Loucy (cell line): ENCODE measurements at regions not wholly inside any gene's neighbourhood (a gene's known extent, or its start where the extent isn't known, plus 50 kb on each side); places are given as distances from the start of the nearest gene placed in this dataset.

Experiments
- H2AFZ ChIP-seq: fragments of 200-600 bp; sonication (generic); 2 replicates; pipeline ENCODE4 v1.6.0; 2016; ENCODE audit warnings: antibody characterized with exemption, mild to moderate bottlenecking, low read length, moderate library complexity
- H3F3A ChIP-seq: fragments of 200-600 bp; 2 replicates; pipeline ENCODE4 v1.6.0; 2016; ENCODE audit warnings: antibody characterized with exemption, low read depth, mild to moderate bottlenecking
- H3K27me3 ChIP-seq: fragments of 200-600 bp; sonication (generic); 2 replicates; pipeline ENCODE4 v1.6.1; 2014; ENCODE audit warnings: low read length, mild to moderate bottlenecking; ENCODE audit not compliant: insufficient read depth, poor library complexity, severe bottlenecking
- H3K36me3 ChIP-seq: fragments of 200-600 bp; sonication (generic); 2 replicates; pipeline ENCODE4 v1.6.1; 2016; ENCODE audit warnings: low read length; ENCODE audit not compliant: insufficient read depth
- H3K4me1 ChIP-seq: fragments of 200-600 bp; sonication (generic); 2 replicates; pipeline ENCODE4 v1.5.1; 2014; ENCODE audit warnings: low read length, mild to moderate bottlenecking; ENCODE audit not compliant: insufficient read depth, poor library complexity, severe bottlenecking
- H3K4me2 ChIP-seq: fragments of 200-600 bp; sonication (generic); 2 replicates; pipeline ENCODE4 v1.6.0; 2014; ENCODE audit warnings: antibody characterized with exemption, low read length, low read depth, mild to moderate bottlenecking; ENCODE audit not compliant: poor library complexity, severe bottlenecking
- H3K4me3 ChIP-seq: fragments of 200-600 bp; sonication (generic); 2 replicates; pipeline ENCODE4 v1.5.1; 2014; ENCODE audit warnings: low read length, mild to moderate bottlenecking, mixed read lengths; ENCODE audit not compliant: poor library complexity, severe bottlenecking
- H3K79me2 ChIP-seq: fragments of 200-600 bp; sonication (generic); 2 replicates; pipeline ENCODE4 v1.6.1; 2014; ENCODE audit warnings: low read length; ENCODE audit not compliant: insufficient read depth
- H3K9ac ChIP-seq: fragments of 200-600 bp; sonication (generic); 2 replicates; pipeline ENCODE4 v1.6.0; 2014; ENCODE audit warnings: mild to moderate bottlenecking, low read depth, low read length, moderate library complexity; ENCODE audit not compliant: poor library complexity, severe bottlenecking
- H3K9me2 ChIP-seq: fragments of 200-600 bp; sonication (generic); replicated peaks from 2 replicates; pipeline ENCODE4 v1.6.1; 2016; ENCODE audit warnings: low read depth, low read length, mixed read lengths
- H3K9me3 ChIP-seq: fragments of 200-600 bp; sonication (generic); 2 replicates; pipeline ENCODE4 v1.6.1; 2014; ENCODE audit warnings: mild to moderate bottlenecking, antibody characterized with exemption, low read length, low read depth; ENCODE audit not compliant: insufficient read depth
- H4K20me1 ChIP-seq: fragments of 200-600 bp; sonication (generic); 2 replicates; pipeline ENCODE4 v1.6.0; 2014; ENCODE audit warnings: antibody characterized with exemption, low read length, mild to moderate bottlenecking; ENCODE audit not compliant: insufficient read depth, poor library complexity, severe bottlenecking
- EZH2phosphoT487 ChIP-seq: fragments of 200-600 bp; IDR thresholded peaks from 2 replicates; pipeline ENCODE4 v1.6.1; 2018; ENCODE audit warnings: antibody characterized with exemption, mild to moderate bottlenecking, moderate library complexity, borderline replicate concordance
- TF ChIP-seq, protein P1 (sequence below): fragments of 200-600 bp; sonication (generic); conservative IDR thresholded peaks from 2 replicates; pipeline ENCODE4 v1.5.1; 2014; ENCODE audit warnings: mild to moderate bottlenecking, antibody characterized with exemption, low read length

DNA sequence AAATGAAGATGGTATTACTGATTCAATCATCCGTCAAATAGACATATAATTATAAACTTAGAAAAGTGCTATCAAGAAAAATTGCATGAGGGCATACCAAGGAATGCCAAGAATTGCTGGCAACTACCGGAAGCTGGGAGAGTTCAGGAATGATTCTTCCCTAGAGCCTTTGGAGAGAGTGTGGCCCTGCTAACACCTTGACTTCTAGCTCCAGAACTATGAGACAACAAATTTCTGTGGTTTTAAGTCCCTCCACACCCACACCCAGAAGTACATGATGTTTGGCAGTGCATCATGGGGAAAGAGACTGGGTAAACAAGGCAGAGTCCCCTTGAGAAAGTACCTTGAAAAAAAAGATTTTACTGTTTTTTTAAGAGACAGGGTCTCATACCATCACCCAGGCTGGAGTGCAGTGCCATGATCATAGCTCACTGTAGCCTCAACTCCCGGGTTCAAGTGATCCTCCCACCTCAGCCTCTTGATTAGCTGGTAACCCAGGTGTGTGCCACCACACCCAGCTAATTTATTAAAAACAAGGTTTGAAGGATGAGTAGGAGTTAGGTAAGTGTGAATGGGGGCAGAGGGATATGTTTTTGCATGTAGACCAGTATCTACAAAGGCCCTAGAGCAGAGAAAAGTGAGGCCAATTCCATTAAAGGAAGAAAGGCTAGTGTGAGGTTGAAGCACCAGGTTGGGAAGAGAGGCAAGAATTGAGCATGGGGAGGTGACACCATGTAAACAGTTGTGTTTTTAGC is 53.1 kb downstream of the GSX2 start:
- Histone ChIP-seq H3K36me3 (no peaks in the 10 kb centered on the region), H3K9me3 (no peaks in the 10 kb centered on the region), H3K4me2 (no peak overlapping the region), H3K27me3 (no peaks in the 10 kb centered on the region), H4K20me1 (no peaks in the 10 kb centered on the region), H3K9me2 (no peaks in the 10 kb centered on the region), H3K4me1 (no peaks in the 10 kb centered on the region), H3K4me3 (no peak overlapping the region), H3K79me2 (no peaks in the 10 kb centered on the region), H3K9ac (no peak overlapping the region), H2AFZ (no peak overlapping the region), H3F3A (no peaks in the 10 kb centered on the region)
- no peak for TF ChIP-seq EZH2phosphoT487

DNA sequence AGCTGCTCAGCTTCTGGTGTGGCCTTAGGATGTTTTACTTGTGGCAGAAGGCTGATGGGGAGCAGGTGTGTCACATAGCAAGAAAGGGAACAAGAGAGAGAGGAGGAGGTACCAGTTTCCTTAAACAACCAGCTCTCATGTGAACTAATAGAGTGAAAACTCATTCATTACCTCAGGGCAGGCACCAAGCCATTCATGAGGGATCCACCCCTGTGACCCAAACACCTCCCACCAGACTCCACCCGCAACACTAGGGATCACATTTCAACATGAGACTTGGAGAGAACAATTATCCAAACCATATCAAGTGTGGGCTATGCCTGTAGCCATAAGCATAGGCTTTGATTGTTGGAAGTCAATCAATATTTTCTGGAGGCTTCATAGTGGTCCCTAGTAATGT is 56.0 kb downstream of the GSX2 start:
- H3K79me2 ChIP-seq, result no peaks in the 10 kb centered on the region
- H3K4me1 ChIP-seq, result no peaks in the 10 kb centered on the region
- H3K9ac ChIP-seq, result no peak overlapping the region
- no peak overlapping the region for H2AFZ ChIP-seq
- H3K9me3 ChIP-seq, result no peaks in the 10 kb centered on the region
- no peaks in the 10 kb centered on the region for H3K9me2 ChIP-seq
- H3K4me2 ChIP-seq, result no peak overlapping the region
- H3F3A ChIP-seq, result no peaks in the 10 kb centered on the region
- no peaks in the 10 kb centered on the region for H4K20me1 ChIP-seq
- TF ChIP-seq, protein P1, sequence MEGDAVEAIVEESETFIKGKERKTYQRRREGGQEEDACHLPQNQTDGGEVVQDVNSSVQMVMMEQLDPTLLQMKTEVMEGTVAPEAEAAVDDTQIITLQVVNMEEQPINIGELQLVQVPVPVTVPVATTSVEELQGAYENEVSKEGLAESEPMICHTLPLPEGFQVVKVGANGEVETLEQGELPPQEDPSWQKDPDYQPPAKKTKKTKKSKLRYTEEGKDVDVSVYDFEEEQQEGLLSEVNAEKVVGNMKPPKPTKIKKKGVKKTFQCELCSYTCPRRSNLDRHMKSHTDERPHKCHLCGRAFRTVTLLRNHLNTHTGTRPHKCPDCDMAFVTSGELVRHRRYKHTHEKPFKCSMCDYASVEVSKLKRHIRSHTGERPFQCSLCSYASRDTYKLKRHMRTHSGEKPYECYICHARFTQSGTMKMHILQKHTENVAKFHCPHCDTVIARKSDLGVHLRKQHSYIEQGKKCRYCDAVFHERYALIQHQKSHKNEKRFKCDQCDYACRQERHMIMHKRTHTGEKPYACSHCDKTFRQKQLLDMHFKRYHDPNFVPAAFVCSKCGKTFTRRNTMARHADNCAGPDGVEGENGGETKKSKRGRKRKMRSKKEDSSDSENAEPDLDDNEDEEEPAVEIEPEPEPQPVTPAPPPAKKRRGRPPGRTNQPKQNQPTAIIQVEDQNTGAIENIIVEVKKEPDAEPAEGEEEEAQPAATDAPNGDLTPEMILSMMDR, result no peak
- TF ChIP-seq EZH2phosphoT487, result no peak
- no peak overlapping the region for H3K4me3 ChIP-seq
- no peaks in the 10 kb centered on the region for H3K36me3 ChIP-seq
- no peaks in the 10 kb centered on the region for H3K27me3 ChIP-seq

- TF ChIP-seq EZH2phosphoT487, result no peak
- TF ChIP-seq, protein P1, result no peak
- H4K20me1 ChIP-seq, result no peaks in the 10 kb centered on the region
- no peaks in the 10 kb centered on the region for H3K36me3 ChIP-seq
- no peaks in the 10 kb centered on the region for H3K9me2 ChIP-seq
- H3F3A ChIP-seq, result no peaks in the 10 kb centered on the region
- no peak overlapping the region for H3K4me2 ChIP-seq
- no peaks in the 10 kb centered on the region for H3K4me1 ChIP-seq
- H3K9ac ChIP-seq, result no peak overlapping the region
- H2AFZ ChIP-seq, result no peak overlapping the region
- H3K9me3 ChIP-seq, result no peaks in the 10 kb centered on the region
- H3K4me3 ChIP-seq, result no peak overlapping the region
- no peaks in the 10 kb centered on the region for H3K79me2 ChIP-seq
- no peaks in the 10 kb centered on the region for H3K27me3 ChIP-seq
These were observed 57.6 kb downstream of the GSX2 start for GRCh38 chr4:54157606-54158005.

DNA sequence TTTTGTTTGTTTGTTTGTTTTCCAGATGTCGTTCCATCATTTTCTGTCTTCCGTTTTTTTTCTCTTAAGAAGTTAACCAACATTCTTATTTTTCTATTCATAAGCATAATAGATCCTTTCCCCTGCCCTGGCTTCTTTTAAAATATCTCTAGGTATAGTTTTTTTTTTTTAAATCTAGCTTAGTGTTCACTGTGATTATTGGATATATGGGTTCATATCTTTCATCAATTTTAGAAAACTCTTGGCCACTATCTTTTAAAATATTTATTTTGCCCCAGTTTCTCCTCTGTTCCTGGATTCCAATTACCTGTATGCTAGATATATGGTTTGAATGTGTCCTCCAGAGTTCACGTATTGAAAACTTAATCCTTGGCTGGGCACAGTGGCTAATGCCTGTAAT is 59.6 kb downstream of the GSX2 start:
- Histone ChIP-seq H2AFZ (no peak overlapping the region), H3K4me1 (no peaks in the 10 kb centered on the region), H3K79me2 (no peaks in the 10 kb centered on the region), H3K27me3 (no peaks in the 10 kb centered on the region), H3K4me2 (no peak overlapping the region), H3K9me3 (no peaks in the 10 kb centered on the region), H3F3A (no peaks in the 10 kb centered on the region), H3K36me3 (no peaks in the 10 kb centered on the region), H3K9me2 (no peaks in the 10 kb centered on the region), H4K20me1 (no peaks in the 10 kb centered on the region), H3K4me3 (no peak overlapping the region), H3K9ac (no peak overlapping the region)
- no peak for TF ChIP-seq EZH2phosphoT487
- TF ChIP-seq, protein P1, result no peak
